ENCODE measurements at regions not wholly inside any gene's neighbourhood (a gene's known extent, or its start where the extent isn't known, plus 50 kb on each side); places are given as distances from the start of the nearest gene placed in this dataset.

DNA sequence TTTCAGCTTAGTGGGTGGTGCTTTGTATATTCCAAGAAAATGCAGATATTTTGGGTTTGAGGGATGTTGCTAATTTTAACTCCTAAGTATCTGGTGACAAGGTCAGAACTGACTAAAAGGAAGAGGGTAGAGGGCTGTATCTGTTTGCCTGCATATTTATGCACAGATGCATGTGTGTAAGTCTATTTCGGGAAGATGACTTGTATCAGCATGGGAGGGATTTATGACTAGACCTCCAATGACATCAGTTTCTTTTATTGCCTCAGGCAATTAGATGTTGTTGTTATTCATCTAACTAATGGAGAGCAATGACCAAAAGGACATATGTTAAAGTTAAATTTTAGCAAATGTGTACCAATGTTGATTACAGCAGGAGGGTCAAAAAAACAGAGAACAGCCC lies 734.3 kb downstream of the QKI start:
- TF ChIP-seq CTCF (optimal IDR thresholded peaks at IDR 0.05 in 1 of 3, IDR thresholded peaks at IDR 0.05 in 1 of 3, conservative IDR thresholded peaks at IDR 0.05 in 1 of 3; ENCODE audit: extremely low read depth in 1 of 3, insufficient read depth in 2 of 3, low read length in 3 of 3): no peak
- no peak for TF ChIP-seq EZH2 (IDR thresholded peaks at IDR 0.05; ENCODE audit: low read length)
- DNase-seq (ENCODE audit: low read depth, low spot score) (no peak), FAIRE-seq (no peak)
- Histone ChIP-seq H3K4me3 (ENCODE audit: control insufficient read depth in 2 of 3, extremely low read depth in 1 of 3, insufficient read depth in 2 of 3, low read depth in 1 of 3, low read length in 3 of 3) (no peak overlapping the region), H3K9me3 (ENCODE audit: control insufficient read depth, low read depth, low read length) (no peaks in the 10 kb centered on the region), H3K27me3 (ENCODE audit: control insufficient read depth, extremely low read depth, insufficient read depth, low read length) (no peaks in the 10 kb centered on the region), H3K4me2 (ENCODE audit: control insufficient read depth, extremely low read depth, insufficient read depth, low read depth, low read length) (no peak overlapping the region), H4K20me1 (ENCODE audit: control insufficient read depth, extremely low read depth, insufficient read depth, low read length) (no peaks in the 10 kb centered on the region), H2AFZ (ENCODE audit: control insufficient read depth, low read length) (no peak overlapping the region), H3K9me1 (ENCODE audit: control insufficient read depth, extremely low read depth, insufficient read depth, low read length) (no peaks in the 10 kb centered on the region), H3K79me2 (ENCODE audit: control insufficient read depth, insufficient read depth, low read length) (no peaks in the 10 kb centered on the region), H3K4me1 (ENCODE audit: control insufficient read depth, extremely low read depth, insufficient read depth, low read length) (no peaks in the 10 kb centered on the region), H3K27ac (ENCODE audit: control insufficient read depth, insufficient read depth, low read length) (no peak overlapping the region), H3K36me3 (ENCODE audit: control insufficient read depth in 2 of 2, extremely low read depth in 1 of 2, insufficient read depth in 2 of 2, low read length in 2 of 2) (no peaks in the 10 kb centered on the region), H3K9ac (ENCODE audit: control insufficient read depth, extremely low read depth, insufficient read depth, low read length) (no peak overlapping the region)
- dilution Hi-C loops (cut with MboI; ENCODE audit: extremely low pct_ligation_motif_present, low sequenced_read_pairs): no loop called here

DNA sequence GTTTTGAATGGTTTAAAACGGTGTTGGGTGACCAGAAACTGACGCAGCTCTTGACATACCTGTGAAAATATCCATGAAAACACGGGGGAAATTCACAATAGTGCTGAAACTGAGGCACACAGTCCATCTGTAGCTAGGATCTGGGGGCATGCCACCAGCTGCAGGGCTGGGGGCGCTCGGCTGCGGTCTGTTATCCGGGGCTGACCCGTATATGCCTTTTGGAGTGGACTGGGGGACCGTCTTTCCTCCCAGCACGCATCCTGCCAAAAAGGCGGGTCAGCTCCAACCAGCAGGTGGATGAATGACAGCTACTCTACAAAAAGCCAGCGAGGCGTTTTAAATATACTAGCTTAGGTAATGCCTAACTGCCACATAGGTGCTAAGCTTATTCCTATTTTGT lies 729.8 kb downstream of the QKI start:
- DNase-seq (ENCODE audit: low read depth, low spot score) (no peak), FAIRE-seq (no peak)
- no peak overlapping the region for H3K4me2 ChIP-seq (ENCODE audit: control insufficient read depth, extremely low read depth, insufficient read depth, low read depth, low read length)
- dilution Hi-C loops (cut with MboI; ENCODE audit: extremely low pct_ligation_motif_present, low sequenced_read_pairs): no loop called here
- no peaks in the 10 kb centered on the region for H3K9me1 ChIP-seq (ENCODE audit: control insufficient read depth, extremely low read depth, insufficient read depth, low read length)
- H2AFZ ChIP-seq (ENCODE audit: control insufficient read depth, low read length): no peak overlapping the region
- no peaks in the 10 kb centered on the region for H3K9me3 ChIP-seq (ENCODE audit: control insufficient read depth, low read depth, low read length)
- no peak for TF ChIP-seq EZH2 (IDR thresholded peaks at IDR 0.05; ENCODE audit: low read length)
- no peak for TF ChIP-seq CTCF (optimal IDR thresholded peaks at IDR 0.05 in 1 of 3, IDR thresholded peaks at IDR 0.05 in 1 of 3, conservative IDR thresholded peaks at IDR 0.05 in 1 of 3; ENCODE audit: extremely low read depth in 1 of 3, insufficient read depth in 2 of 3, low read length in 3 of 3)
- no peaks in the 10 kb centered on the region for H3K27me3 ChIP-seq (ENCODE audit: control insufficient read depth, extremely low read depth, insufficient read depth, low read length)
- H3K4me1 ChIP-seq (ENCODE audit: control insufficient read depth, extremely low read depth, insufficient read depth, low read length): no peaks in the 10 kb centered on the region
- no peaks in the 10 kb centered on the region for H3K36me3 ChIP-seq (ENCODE audit: control insufficient read depth in 2 of 2, extremely low read depth in 1 of 2, insufficient read depth in 2 of 2, low read length in 2 of 2)
- no peaks in the 10 kb centered on the region for H4K20me1 ChIP-seq (ENCODE audit: control insufficient read depth, extremely low read depth, insufficient read depth, low read length)
- H3K27ac ChIP-seq (ENCODE audit: control insufficient read depth, insufficient read depth, low read length): no peak overlapping the region
- no peaks in the 10 kb centered on the region for H3K79me2 ChIP-seq (ENCODE audit: control insufficient read depth, insufficient read depth, low read length)
- H3K4me3 ChIP-seq (ENCODE audit: control insufficient read depth in 2 of 3, extremely low read depth in 1 of 3, insufficient read depth in 2 of 3, low read depth in 1 of 3, low read length in 3 of 3): no peak overlapping the region
- no peak overlapping the region for H3K9ac ChIP-seq (ENCODE audit: control insufficient read depth, extremely low read depth, insufficient read depth, low read length)

Measured in keratinocyte (primary cell).